ENCODE measurements at regions not wholly inside any gene's neighbourhood (a gene's known extent, or its start where the extent isn't known, plus 50 kb on each side); places are given as distances from the start of the nearest gene placed in this dataset.

GRCh38 chr20:7151676-7152470 lies 384.4 kb downstream of the BMP2 start:
- no peaks in the 10 kb centered on the region for H3K27me3 ChIP-seq
- no peaks in the 10 kb centered on the region for H3K4me1 ChIP-seq

GRCh38 chr20:7155282-7155681 lies 387.8 kb downstream of the BMP2 start:
- intact Hi-C loops (cut with DNase I) = no loop called here
- WGBS, 2 donors = 83 to 88% methylated on average over 4 of the region's 4 CpGs

More at GRCh38 chr20:7151676-7152470, 384.4 kb downstream of the BMP2 start:
- Histone ChIP-seq H3K4me3 (no peak overlapping the region), H3K9me3 (no peaks in the 10 kb centered on the region), H3K36me3 (no peaks in the 10 kb centered on the region), H3K27ac (no peak overlapping the region)
- intact Hi-C loops (cut with DNase I) = no loop called here
- no peak for TF ChIP-seq POLR2AphosphoS5 (IDR thresholded peaks at IDR 0.05)
- no peak for TF ChIP-seq EP300 (IDR thresholded peaks at IDR 0.05)
- no peak for TF ChIP-seq CTCF (IDR thresholded peaks at IDR 0.05)
- no peak for TF ChIP-seq POLR2A (IDR thresholded peaks at IDR 0.05)
- WGBS, 2 donors = 26 to 42% methylated on average over 2 of the region's 2 CpGs
- no peak for DNase-seq

GRCh38 chr20:7155794-7156193 lies 388.3 kb downstream of the BMP2 start:
- 90% methylated on average over 2 of the region's 2 CpGs for WGBS, 2 donors
- TF ChIP-seq POLR2AphosphoS5 (IDR thresholded peaks at IDR 0.05) (no peak), POLR2A (IDR thresholded peaks at IDR 0.05) (no peak), EP300 (IDR thresholded peaks at IDR 0.05) (no peak), CTCF (IDR thresholded peaks at IDR 0.05) (no peak)
- Histone ChIP-seq H3K4me3 (no peak overlapping the region), H3K36me3 (no peaks in the 10 kb centered on the region), H3K27me3 (no peaks in the 10 kb centered on the region), H3K9me3 (no peaks in the 10 kb centered on the region), H3K27ac (no peak overlapping the region), H3K4me1 (no peaks in the 10 kb centered on the region)
- intact Hi-C loops (cut with DNase I) = no loop called here
- DNase-seq = no peak

More at GRCh38 chr20:7155282-7155681, 387.8 kb downstream of the BMP2 start:
- Histone ChIP-seq H3K9me3 (no peaks in the 10 kb centered on the region), H3K4me3 (no peak overlapping the region), H3K36me3 (no peaks in the 10 kb centered on the region), H3K27ac (no peak overlapping the region), H3K4me1 (no peaks in the 10 kb centered on the region), H3K27me3 (no peaks in the 10 kb centered on the region)
- no peak for DNase-seq
- TF ChIP-seq POLR2A (IDR thresholded peaks at IDR 0.05) = no peak
- TF ChIP-seq EP300 (IDR thresholded peaks at IDR 0.05) = no peak
- no peak for TF ChIP-seq POLR2AphosphoS5 (IDR thresholded peaks at IDR 0.05)
- TF ChIP-seq CTCF (IDR thresholded peaks at IDR 0.05) = no peak

- no peaks in the 10 kb centered on the region for H3K4me1 ChIP-seq
- no peak overlapping the region for H3K4me3 ChIP-seq
- no peak for DNase-seq
- no peaks in the 10 kb centered on the region for H3K9me3 ChIP-seq
- intact Hi-C loops (cut with DNase I) = no loop called here
- no peak overlapping the region for H3K27ac ChIP-seq
- H3K27me3 ChIP-seq = no peaks in the 10 kb centered on the region
- H3K36me3 ChIP-seq = no peaks in the 10 kb centered on the region
- TF ChIP-seq CTCF (IDR thresholded peaks at IDR 0.05) (no peak), POLR2A (IDR thresholded peaks at IDR 0.05) (no peak), EP300 (IDR thresholded peaks at IDR 0.05) (no peak), POLR2AphosphoS5 (IDR thresholded peaks at IDR 0.05) (no peak)
These were observed 392.4 kb downstream of the BMP2 start for GRCh38 chr20:7159903-7160302.

- TF ChIP-seq POLR2A (IDR thresholded peaks at IDR 0.05) = no peak
- TF ChIP-seq CTCF (IDR thresholded peaks at IDR 0.05) = no peak
- no peak for TF ChIP-seq EP300 (IDR thresholded peaks at IDR 0.05)
- TF ChIP-seq POLR2AphosphoS5 (IDR thresholded peaks at IDR 0.05) = no peak
- DNase-seq = no peak
- H3K4me1 ChIP-seq = no peaks in the 10 kb centered on the region
These were observed 394.2 kb downstream of the BMP2 start for GRCh38 chr20:7161690-7162089.

More at GRCh38 chr20:7161690-7162089, 394.2 kb downstream of the BMP2 start:
- intact Hi-C loops (cut with DNase I) = no loop called here
- Histone ChIP-seq H3K27ac (no peak overlapping the region), H3K27me3 (no peaks in the 10 kb centered on the region), H3K4me3 (no peak overlapping the region), H3K9me3 (no peaks in the 10 kb centered on the region), H3K36me3 (no peaks in the 10 kb centered on the region)

All from sigmoid colon (tissue), 6 donors.